ENCODE measurements at regions not wholly inside any gene's neighbourhood (a gene's known extent, or its start where the extent isn't known, plus 50 kb on each side); places are given as distances from the start of the nearest gene placed in this dataset.

DNA sequence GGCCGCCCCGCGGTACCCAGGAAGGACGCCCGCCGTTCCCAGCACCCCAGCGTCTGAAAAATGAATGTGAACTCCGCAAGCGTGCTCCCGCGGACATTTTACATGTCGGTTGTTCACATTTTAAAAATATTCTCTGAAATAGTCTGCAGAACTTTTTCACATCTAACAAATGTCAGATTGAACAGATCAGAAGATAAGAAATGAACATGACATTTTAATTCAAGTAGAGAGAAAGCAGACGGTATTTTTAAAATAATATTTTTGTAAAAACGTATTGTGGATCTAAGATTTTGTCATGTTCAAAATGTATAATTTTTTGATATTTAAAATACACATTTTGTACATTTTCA, 101.8 kb upstream of the DIO3 start:
- 18% methylated on average over 13 of the region's 14 CpGs for WGBS (ENCODE audit: insufficient coverage, low coverage, low lambda C conversion rate, missing lambda C conversion rate)
- Histone ChIP-seq H3K4me1 (peaks cover 0 to 10% (median 0%) of the 10 kb centered on the region in 4 donors), H3K4me3 (peak overlapping the region in 1 of 3 donors; percentile 6), H3K27ac (no peak overlapping the region), H3K36me3 (no peaks in the 10 kb centered on the region), H3K27me3 (peaks cover 18 to 29% of the 10 kb centered on the region in 2 donors), H3K9me3 (no peaks in the 10 kb centered on the region)
- DNase-seq: no peak
- no peak for ATAC-seq
- intact Hi-C loops (cut with DNase I): no loop called here
- TF ChIP-seq, protein P1, sequence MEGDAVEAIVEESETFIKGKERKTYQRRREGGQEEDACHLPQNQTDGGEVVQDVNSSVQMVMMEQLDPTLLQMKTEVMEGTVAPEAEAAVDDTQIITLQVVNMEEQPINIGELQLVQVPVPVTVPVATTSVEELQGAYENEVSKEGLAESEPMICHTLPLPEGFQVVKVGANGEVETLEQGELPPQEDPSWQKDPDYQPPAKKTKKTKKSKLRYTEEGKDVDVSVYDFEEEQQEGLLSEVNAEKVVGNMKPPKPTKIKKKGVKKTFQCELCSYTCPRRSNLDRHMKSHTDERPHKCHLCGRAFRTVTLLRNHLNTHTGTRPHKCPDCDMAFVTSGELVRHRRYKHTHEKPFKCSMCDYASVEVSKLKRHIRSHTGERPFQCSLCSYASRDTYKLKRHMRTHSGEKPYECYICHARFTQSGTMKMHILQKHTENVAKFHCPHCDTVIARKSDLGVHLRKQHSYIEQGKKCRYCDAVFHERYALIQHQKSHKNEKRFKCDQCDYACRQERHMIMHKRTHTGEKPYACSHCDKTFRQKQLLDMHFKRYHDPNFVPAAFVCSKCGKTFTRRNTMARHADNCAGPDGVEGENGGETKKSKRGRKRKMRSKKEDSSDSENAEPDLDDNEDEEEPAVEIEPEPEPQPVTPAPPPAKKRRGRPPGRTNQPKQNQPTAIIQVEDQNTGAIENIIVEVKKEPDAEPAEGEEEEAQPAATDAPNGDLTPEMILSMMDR (IDR thresholded peaks at IDR 0.05): no peak
- TF ChIP-seq POLR2A (IDR thresholded peaks at IDR 0.05): no peak

GRCh38 chr14:101460521-101460920, 100.8 kb upstream of the DIO3 start:
- Histone ChIP-seq H3K4me3 (no peak overlapping the region), H3K9me3 (no peaks in the 10 kb centered on the region), H3K4me1 (peaks cover 0 to 10% (median 0%) of the 10 kb centered on the region in 4 donors), H3K36me3 (no peaks in the 10 kb centered on the region), H3K27ac (no peak overlapping the region), H3K27me3 (peaks cover 18 to 29% of the 10 kb centered on the region in 2 donors)
- DNase-seq (peak in 1 of 3 donors; percentile 20), ATAC-seq (no peak)
- TF ChIP-seq, protein P1 (IDR thresholded peaks at IDR 0.05): no peak
- no peak for TF ChIP-seq POLR2A (IDR thresholded peaks at IDR 0.05)
- WGBS (ENCODE audit: insufficient coverage, low coverage, low lambda C conversion rate, missing lambda C conversion rate): 52% methylated on average over 4 of the region's 6 CpGs
- intact Hi-C loops (cut with DNase I): no loop called here

DNA sequence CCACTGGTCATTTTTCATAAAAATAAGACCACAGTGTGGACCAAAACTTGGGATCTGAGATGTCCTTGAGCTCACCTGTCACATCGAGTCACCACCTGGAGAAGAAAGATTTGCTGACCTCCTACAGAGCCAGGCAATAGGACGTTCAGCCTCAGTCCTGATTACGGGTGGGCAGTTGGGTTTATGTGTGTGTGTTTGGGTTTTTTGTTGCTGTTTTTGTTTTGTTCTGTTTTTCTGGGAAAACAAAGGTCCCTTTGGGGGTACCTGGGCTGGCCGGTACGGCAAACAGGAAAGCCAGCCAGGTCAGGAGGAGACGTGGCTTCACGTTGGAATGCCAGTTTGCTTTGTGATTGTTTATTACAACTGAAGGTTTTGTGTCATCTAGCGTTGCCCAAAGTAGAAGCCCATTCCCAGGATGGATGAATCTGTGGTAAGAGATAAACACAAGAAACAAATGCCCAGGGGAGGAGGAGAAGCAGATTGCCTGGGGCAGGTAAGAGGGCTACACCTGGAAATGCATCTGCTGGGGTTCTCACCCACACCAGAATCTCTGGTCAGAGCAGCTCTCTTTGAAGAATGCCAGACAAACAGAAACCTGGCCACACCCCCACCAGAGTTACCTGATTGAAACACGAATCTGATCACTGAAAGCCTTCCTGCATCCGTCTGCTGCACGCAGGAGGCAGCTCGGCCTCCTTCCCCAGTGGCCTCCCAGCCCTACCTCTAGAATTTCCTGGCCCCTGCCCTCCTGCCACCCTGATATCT, 100.1 kb upstream of the DIO3 start:
- no peaks in the 10 kb centered on the region for H3K36me3 ChIP-seq
- peaks cover 18 to 29% of the 10 kb centered on the region in 2 donors for H3K27me3 ChIP-seq
- 82% methylated on average over 6 of the region's 12 CpGs for WGBS (ENCODE audit: insufficient coverage, low coverage, low lambda C conversion rate, missing lambda C conversion rate)
- DNase-seq (peak in 1 of 3 donors; percentile 21), ATAC-seq (no peak)
- no peak overlapping the region for H3K27ac ChIP-seq
- H3K4me3 ChIP-seq: no peak overlapping the region
- H3K9me3 ChIP-seq: no peaks in the 10 kb centered on the region
- no peak for TF ChIP-seq POLR2A (IDR thresholded peaks at IDR 0.05)
- TF ChIP-seq, protein P1 (IDR thresholded peaks at IDR 0.05): no peak
- H3K4me1 ChIP-seq: peaks cover 0 to 10% (median 0%) of the 10 kb centered on the region in 4 donors
- intact Hi-C loops (cut with DNase I): no loop called here

GRCh38 chr14:101461891-101462290, 99.4 kb upstream of the DIO3 start:
- intact Hi-C loops (cut with DNase I): no loop called here
- TF ChIP-seq POLR2A (IDR thresholded peaks at IDR 0.05): no peak
- TF ChIP-seq, protein P1 (IDR thresholded peaks at IDR 0.05): no peak
- H3K4me3 ChIP-seq: no peak overlapping the region
- WGBS (ENCODE audit: insufficient coverage, low coverage, low lambda C conversion rate, missing lambda C conversion rate): 89% methylated on average over 2 of the region's 8 CpGs
- peaks cover 0 to 10% (median 0%) of the 10 kb centered on the region in 4 donors for H3K4me1 ChIP-seq
- ATAC-seq: no peak
- DNase-seq: peak in 1 of 3 donors; percentile 11
- no peaks in the 10 kb centered on the region for H3K9me3 ChIP-seq
- H3K27me3 ChIP-seq: peaks cover 18 to 29% of the 10 kb centered on the region in 2 donors
- H3K27ac ChIP-seq: no peak overlapping the region
- no peaks in the 10 kb centered on the region for H3K36me3 ChIP-seq

Data from right lobe of liver (tissue), 6 donors.